ENCODE measurements at regions not wholly inside any gene's neighbourhood (a gene's known extent, or its start where the extent isn't known, plus 50 kb on each side); places are given as distances from the start of the nearest gene placed in this dataset.
"Not testable (repeated sequence)": the region's sequence is repeated elsewhere in the genome, so short reads cannot be mapped to it uniquely, and the experiment has no call there.

DNA sequence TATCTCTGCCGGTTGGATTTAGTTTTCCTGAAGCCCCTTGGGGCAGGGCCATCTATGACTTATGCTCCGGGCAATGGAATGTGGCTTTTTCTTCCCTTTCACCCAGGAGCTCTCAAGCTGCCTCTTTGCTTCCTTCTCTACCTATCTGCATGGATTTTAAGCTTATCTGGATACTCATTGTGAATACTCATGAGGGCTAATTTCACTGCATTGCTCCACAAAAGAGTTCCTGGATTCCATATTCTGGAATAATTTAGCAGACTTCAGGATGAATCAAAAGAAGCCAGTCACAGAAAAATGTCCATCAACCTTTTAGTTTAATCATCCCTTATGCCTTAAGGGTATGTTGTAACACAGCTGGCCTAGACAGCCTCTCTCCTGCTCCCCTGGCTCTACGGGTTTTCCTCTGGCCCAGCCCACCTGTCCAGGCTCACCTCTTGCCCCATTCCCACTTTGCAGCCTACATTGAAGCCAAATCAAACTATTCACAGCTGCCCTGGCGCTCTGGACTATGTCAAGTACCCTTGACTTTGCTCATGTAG is 122.8 kb upstream of the RMDN2 start:
- TF ChIP-seq, protein P1, sequence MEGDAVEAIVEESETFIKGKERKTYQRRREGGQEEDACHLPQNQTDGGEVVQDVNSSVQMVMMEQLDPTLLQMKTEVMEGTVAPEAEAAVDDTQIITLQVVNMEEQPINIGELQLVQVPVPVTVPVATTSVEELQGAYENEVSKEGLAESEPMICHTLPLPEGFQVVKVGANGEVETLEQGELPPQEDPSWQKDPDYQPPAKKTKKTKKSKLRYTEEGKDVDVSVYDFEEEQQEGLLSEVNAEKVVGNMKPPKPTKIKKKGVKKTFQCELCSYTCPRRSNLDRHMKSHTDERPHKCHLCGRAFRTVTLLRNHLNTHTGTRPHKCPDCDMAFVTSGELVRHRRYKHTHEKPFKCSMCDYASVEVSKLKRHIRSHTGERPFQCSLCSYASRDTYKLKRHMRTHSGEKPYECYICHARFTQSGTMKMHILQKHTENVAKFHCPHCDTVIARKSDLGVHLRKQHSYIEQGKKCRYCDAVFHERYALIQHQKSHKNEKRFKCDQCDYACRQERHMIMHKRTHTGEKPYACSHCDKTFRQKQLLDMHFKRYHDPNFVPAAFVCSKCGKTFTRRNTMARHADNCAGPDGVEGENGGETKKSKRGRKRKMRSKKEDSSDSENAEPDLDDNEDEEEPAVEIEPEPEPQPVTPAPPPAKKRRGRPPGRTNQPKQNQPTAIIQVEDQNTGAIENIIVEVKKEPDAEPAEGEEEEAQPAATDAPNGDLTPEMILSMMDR (IDR thresholded peaks at IDR 0.05; ENCODE audit: control extremely low read depth, extremely low read depth, low read depth, missing control alignments) = no peak
- CTCF ChIA-PET = interaction anchor here (1.6 kb wide), 1 partner anchor 10 kb away, joined by 7 read pairs; no protein-coding TSS in a partner anchor
- POLR2A ChIA-PET = no interaction called here
- no peak for DNase-seq (ENCODE audit: extremely low spot score)

DNA sequence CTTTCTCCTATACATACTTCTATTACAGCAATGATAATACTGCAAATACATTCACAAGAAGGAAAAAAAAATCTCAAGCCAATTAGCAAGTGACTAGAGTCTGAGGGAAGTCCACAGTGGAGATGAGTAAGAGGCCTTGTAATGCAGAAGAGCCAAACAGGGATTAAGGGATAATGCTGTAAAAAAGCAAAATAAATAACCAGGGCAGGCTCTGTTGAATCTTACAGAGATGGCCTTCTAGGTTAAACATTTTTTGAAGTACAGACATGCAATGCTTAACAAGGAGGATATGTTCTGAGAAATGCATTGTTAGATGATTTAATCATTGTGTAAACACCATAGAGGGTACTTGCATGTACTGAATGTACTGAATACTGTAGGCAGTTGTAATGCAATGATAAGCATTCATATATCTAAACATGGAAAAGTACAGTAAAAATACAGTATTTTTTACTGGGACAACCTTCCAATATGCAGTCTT is 122.1 kb upstream of the RMDN2 start:
- ChIA-PET CTCF (interaction anchor here (1.6 kb wide), 1 partner anchor 11 kb away, joined by 7 read pairs; no protein-coding TSS in a partner anchor), POLR2A (no interaction called here)
- TF ChIP-seq, protein P1 (IDR thresholded peaks at IDR 0.05; ENCODE audit: control extremely low read depth, extremely low read depth, low read depth, missing control alignments) = no peak
- no peak for DNase-seq (ENCODE audit: extremely low spot score)

DNA sequence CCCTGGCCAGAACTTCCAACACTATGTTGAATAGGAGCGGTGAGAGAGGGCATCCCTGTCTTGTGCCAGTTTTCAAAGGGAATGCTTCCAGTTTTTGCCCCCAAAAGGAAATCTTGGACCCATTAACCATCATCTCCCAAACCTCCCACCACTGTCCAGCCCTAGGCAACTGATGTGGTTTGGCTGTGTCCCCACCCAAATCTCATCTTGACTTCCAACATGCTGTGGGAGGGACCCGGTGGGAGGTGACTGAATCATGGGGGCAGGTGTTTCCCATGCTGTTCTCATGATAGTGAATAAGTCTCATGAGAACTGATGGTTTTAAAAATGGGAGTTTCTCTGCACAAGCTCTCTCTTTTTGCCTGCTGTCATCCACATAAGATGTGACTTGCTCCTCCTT is 119.1 kb upstream of the RMDN2 start:
- POLR2A ChIA-PET; DNase-seq (ENCODE audit: extremely low spot score): not testable (repeated sequence)
- CTCF ChIA-PET = interaction anchor here (1.9 kb wide), 1 partner anchor 391 kb away, joined by 4 read pairs; no protein-coding TSS in a partner anchor

DNA sequence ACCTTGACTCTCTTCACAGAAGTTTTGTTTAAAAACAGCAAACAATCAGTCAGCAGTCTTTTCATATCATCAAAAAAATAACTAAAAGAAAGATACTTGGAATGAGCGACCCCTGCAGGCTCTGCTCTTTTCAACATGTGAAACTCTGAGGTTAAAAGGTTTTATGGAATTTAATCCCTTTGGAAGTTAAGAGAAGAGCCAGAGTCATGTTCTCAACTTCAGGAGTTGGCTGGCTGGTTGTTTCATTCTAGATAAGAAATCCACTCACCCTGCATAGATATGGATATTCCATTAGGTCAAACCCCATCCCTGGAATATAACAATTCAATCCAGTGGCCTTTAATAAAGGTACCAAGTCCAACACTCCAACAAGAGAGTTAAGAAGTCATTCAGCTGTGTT is 115.6 kb upstream of the RMDN2 start:
- ChIA-PET CTCF (interaction anchor here (1.0 to 1.2 kb wide), 2 partner anchors 68 to 395 kb away, joined by 3 to 4 read pairs; no protein-coding TSS in a partner anchor), POLR2A (no interaction called here)
- no peak for DNase-seq (ENCODE audit: extremely low spot score)
- TF ChIP-seq, protein P1 (IDR thresholded peaks at IDR 0.05; ENCODE audit: control extremely low read depth, extremely low read depth, low read depth, missing control alignments) = peak; percentile 0

DNA sequence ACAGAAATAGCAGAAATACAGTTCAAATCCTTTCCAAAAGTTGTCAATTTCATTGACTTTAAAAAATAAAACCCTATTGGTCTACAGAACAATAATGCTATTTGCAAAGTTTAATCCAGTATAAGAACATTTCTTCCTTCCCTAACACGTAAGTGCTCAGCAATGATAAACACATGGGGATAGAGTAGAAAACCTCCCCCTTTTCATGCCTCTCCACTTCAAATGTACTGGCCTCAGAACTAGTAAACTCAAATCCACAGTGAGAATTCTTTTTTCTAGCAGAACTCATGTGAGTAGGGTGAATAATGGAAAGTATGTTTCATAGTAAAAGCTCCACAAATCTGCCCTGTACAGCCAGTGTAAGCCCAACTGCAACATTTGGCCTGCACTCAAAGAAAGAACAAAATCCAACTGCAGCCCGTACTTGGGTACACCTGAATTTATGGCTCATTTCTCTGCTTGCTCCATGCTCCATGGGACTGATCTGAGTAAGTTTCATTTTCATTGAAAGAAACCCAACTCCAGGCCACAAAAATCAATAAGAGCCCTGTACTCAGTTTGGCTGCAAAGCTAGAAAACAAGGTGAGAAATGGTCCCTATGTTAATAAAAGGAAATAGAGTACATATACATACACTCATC is 115.0 kb upstream of the RMDN2 start:
- CTCF ChIA-PET = interaction anchor here (1.2 kb wide), 1 partner anchor 67 kb away, joined by 3 read pairs; no protein-coding TSS in a partner anchor
- DNase-seq (ENCODE audit: extremely low spot score) = no peak
- TF ChIP-seq, protein P1 (IDR thresholded peaks at IDR 0.05; ENCODE audit: control extremely low read depth, extremely low read depth, low read depth, missing control alignments) = no peak
- POLR2A ChIA-PET = no interaction called here

DNA sequence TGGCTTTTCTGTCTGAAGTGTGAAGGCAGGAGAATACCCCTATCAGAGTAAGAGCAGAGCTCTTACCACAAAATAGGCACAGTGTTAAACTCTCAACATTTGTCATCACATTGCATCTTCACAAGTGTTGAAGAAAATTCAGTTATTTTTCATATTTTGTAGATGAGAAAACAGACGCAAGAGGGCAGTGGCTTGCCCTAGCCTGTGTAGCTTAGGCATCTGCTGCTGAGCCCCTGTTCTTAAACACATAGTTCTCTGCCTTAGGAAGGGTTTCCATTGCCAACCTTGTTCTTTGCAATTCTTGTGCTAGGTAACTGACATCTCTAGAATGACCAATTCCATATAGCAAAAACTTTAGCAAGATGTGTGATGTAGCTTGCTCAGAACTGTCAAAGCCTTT is 112.7 kb upstream of the RMDN2 start:
- ChIA-PET POLR2A (no interaction called here), CTCF (interaction anchor here (1.1 kb wide), 2 partner anchors 12 to 20 kb away, joined by 3 read pairs; no protein-coding TSS in a partner anchor)
- TF ChIP-seq, protein P1 (IDR thresholded peaks at IDR 0.05; ENCODE audit: control extremely low read depth, extremely low read depth, low read depth, missing control alignments) = no peak
- no peak for DNase-seq (ENCODE audit: extremely low spot score)
